GM10266 (cell line): ENCODE measurements at regions not wholly inside any gene's neighbourhood (a gene's known extent, or its start where the extent isn't known, plus 50 kb on each side); places are given as distances from the start of the nearest gene placed in this dataset.

Experiments used
- DNase-seq: peaks from one replicate; pipeline ENCODE4 v3.0.0; 2012; ENCODE audit errors: extremely low spot score
- CTCF ChIP-seq: IDR thresholded peaks from 2 replicates; pipeline ENCODE4 v1.5.1; 2012; ENCODE audit warnings: mild to moderate bottlenecking, low read depth; ENCODE audit not compliant: control insufficient read depth, insufficient read depth; ENCODE audit errors: missing control alignments

GRCh38 chr12:125222876-125223275 is 157.6 kb downstream of the AACS start:
- no peak for TF ChIP-seq CTCF
- no peak for DNase-seq

- no peak for DNase-seq
- TF ChIP-seq CTCF, result no peak
Measured at GRCh38 chr12:125225641-125226040, 160.4 kb downstream of the AACS start.

- DNase-seq, result no peak
- TF ChIP-seq CTCF, result no peak
Measured at GRCh38 chr12:125228519-125229260, 163.5 kb downstream of the AACS start.

GRCh38 chr12:125229878-125230530 is 164.8 kb downstream of the AACS start:
- no peak for TF ChIP-seq CTCF

GRCh38 chr12:125233319-125233718 is 168.1 kb downstream of the AACS start:
- no peak for TF ChIP-seq CTCF

More at GRCh38 chr12:125229878-125230530, 164.8 kb downstream of the AACS start:
- no peak for DNase-seq

GRCh38 chr12:125239563-125239962 is 174.3 kb downstream of the AACS start:
- no peak for TF ChIP-seq CTCF
- no peak for DNase-seq

More at GRCh38 chr12:125233319-125233718, 168.1 kb downstream of the AACS start:
- no peak for DNase-seq

GRCh38 chr12:125240717-125241116 is 175.5 kb downstream of the AACS start:
- TF ChIP-seq CTCF, result no peak
- DNase-seq, result no peak
